GM18909 (cell line): ENCODE measurements at regions not wholly inside any gene's neighbourhood (a gene's known extent, or its start where the extent isn't known, plus 50 kb on each side); places are given as distances from the start of the nearest gene placed in this dataset.

Source experiments
- ATAC-seq: cut with Tn5 transposase; IDR thresholded peaks from one replicate; pipeline ENCODE4 v1.9.1; 2021; ENCODE audit warnings: mild to moderate bottlenecking; ENCODE audit not compliant: unreplicated experiment, poor library complexity

- no peak for ATAC-seq
Measured at GRCh38 chr16:49129935-49130334, 151.7 kb downstream of the CBLN1 start.

- ATAC-seq = no peak
Measured at GRCh38 chr16:49128740-49129139, 152.9 kb downstream of the CBLN1 start.

GRCh38 chr16:49127103-49127502, 154.5 kb downstream of the CBLN1 start:
- no peak for ATAC-seq

GRCh38 chr16:49121636-49122035, 160.0 kb downstream of the CBLN1 start:
- ATAC-seq = no peak

GRCh38 chr16:49120631-49121030, 161.0 kb downstream of the CBLN1 start:
- no peak for ATAC-seq

GRCh38 chr16:49116873-49117272, 164.8 kb downstream of the CBLN1 start:
- no peak for ATAC-seq

- no peak for ATAC-seq
Measured at GRCh38 chr16:49115956-49116355, 165.7 kb downstream of the CBLN1 start.

- no peak for ATAC-seq
Measured at GRCh38 chr16:49112754-49113153, 168.9 kb downstream of the CBLN1 start.

GRCh38 chr16:49111351-49111750, 170.3 kb downstream of the CBLN1 start:
- ATAC-seq = no peak

GRCh38 chr16:49108611-49109010, 173.0 kb downstream of the CBLN1 start:
- ATAC-seq = no peak

GRCh38 chr16:49103298-49103697, 178.3 kb downstream of the CBLN1 start:
- ATAC-seq = no peak

GRCh38 chr16:49101997-49102396, 179.6 kb downstream of the CBLN1 start:
- ATAC-seq = no peak

GRCh38 chr16:49100366-49100765, 181.3 kb downstream of the CBLN1 start:
- no peak for ATAC-seq

- no peak for ATAC-seq
Measured at GRCh38 chr16:49097964-49098363, 183.7 kb downstream of the CBLN1 start.

GRCh38 chr16:49096176-49096945, 185.3 kb downstream of the CBLN1 start:
- ATAC-seq = no peak

GRCh38 chr16:49095539-49095938, 186.1 kb downstream of the CBLN1 start:
- ATAC-seq = no peak

GRCh38 chr16:49094471-49094870, 187.2 kb downstream of the CBLN1 start:
- ATAC-seq = no peak

GRCh38 chr16:49093939-49094338, 187.7 kb downstream of the CBLN1 start:
- ATAC-seq = no peak

GRCh38 chr16:49092704-49093103, 188.9 kb downstream of the CBLN1 start:
- ATAC-seq = no peak

GRCh38 chr16:49089533-49089932, 192.1 kb downstream of the CBLN1 start:
- ATAC-seq = no peak

- no peak for ATAC-seq
Measured at GRCh38 chr16:49089039-49089438, 192.6 kb downstream of the CBLN1 start.

- ATAC-seq = no peak
Measured at GRCh38 chr16:49085686-49086085, 196.0 kb downstream of the CBLN1 start.
